T-helper 2 cell treated with Interferon-gamma antibody and Interleukin-4, amounts not matched to agents 5 μg/mL and 100 μg/mL, for 36 hours (primary cell): ENCODE measurements at regions not wholly inside any gene's neighbourhood (a gene's known extent, or its start where the extent isn't known, plus 50 kb on each side); places are given as distances from the start of the nearest gene placed in this dataset.

Experiments used
- DNase-seq: peaks from one replicate; pipeline ENCODE4 v3.0.0; 2021; ENCODE audit warnings: low spot score
- H3K27ac Mint-ChIP-seq: one replicate; pipeline ENCODE4 v1.8.0; 2021; ENCODE audit warnings: mild to moderate bottlenecking, mixed read lengths
- H3K27me3 Mint-ChIP-seq: one replicate; pipeline ENCODE4 v1.8.0; 2021; ENCODE audit warnings: low read depth, mixed read lengths
- H3K36me3 Mint-ChIP-seq: one replicate; pipeline ENCODE4 v1.8.0; 2021; ENCODE audit warnings: low read depth, mixed read lengths
- H3K4me1 Mint-ChIP-seq: one replicate; pipeline ENCODE4 v1.8.0; 2021; ENCODE audit warnings: low read depth, mixed read lengths
- H3K4me3 Mint-ChIP-seq: one replicate; pipeline ENCODE4 v1.8.0; 2022; ENCODE audit warnings: mild to moderate bottlenecking, moderate library complexity, mixed read lengths
- H3K9me3 Mint-ChIP-seq: one replicate; pipeline ENCODE4 v1.8.0; 2021; ENCODE audit warnings: mixed read lengths

GRCh38 chr3:193774272-193774915, 181.4 kb downstream of the OPA1 start:
- Mint-ChIP-seq H3K4me1 (peaks cover 9% of the 10 kb centered on the region), H3K27me3 (peaks cover 27% of the 10 kb centered on the region), H3K27ac (no peak overlapping the region), H3K4me3 (no peak overlapping the region), H3K36me3 (no peaks in the 10 kb centered on the region), H3K9me3 (no peaks in the 10 kb centered on the region)
- no peak for DNase-seq

GRCh38 chr3:193774916-193775285, 181.9 kb downstream of the OPA1 start:
- H3K9me3 Mint-ChIP-seq, result no peaks in the 10 kb centered on the region
- H3K27ac Mint-ChIP-seq, result no peak overlapping the region
- no peak overlapping the region for H3K4me3 Mint-ChIP-seq
- no peaks in the 10 kb centered on the region for H3K36me3 Mint-ChIP-seq
- peaks cover 32% of the 10 kb centered on the region for H3K27me3 Mint-ChIP-seq
- no peak for DNase-seq
- H3K4me1 Mint-ChIP-seq, result peaks cover 9% of the 10 kb centered on the region

GRCh38 chr3:193775421-193776077, 182.5 kb downstream of the OPA1 start:
- Mint-ChIP-seq H3K4me3 (no peak overlapping the region), H3K4me1 (peaks cover 9% of the 10 kb centered on the region), H3K27me3 (peaks cover 39% of the 10 kb centered on the region), H3K9me3 (no peaks in the 10 kb centered on the region), H3K27ac (no peak overlapping the region), H3K36me3 (no peaks in the 10 kb centered on the region)
- no peak for DNase-seq

GRCh38 chr3:193776626-193777358, 183.8 kb downstream of the OPA1 start:
- H3K27me3 Mint-ChIP-seq, result peaks cover 45% of the 10 kb centered on the region
- peak overlapping the region; percentile 47 for H3K4me3 Mint-ChIP-seq
- H3K27ac Mint-ChIP-seq, result no peak overlapping the region

GRCh38 chr3:193777524-193777923, 184.5 kb downstream of the OPA1 start:
- Mint-ChIP-seq H3K4me3 (no peak overlapping the region), H3K36me3 (no peaks in the 10 kb centered on the region), H3K27me3 (peaks cover 50% of the 10 kb centered on the region), H3K9me3 (no peaks in the 10 kb centered on the region), H3K4me1 (peaks cover 9% of the 10 kb centered on the region), H3K27ac (no peak overlapping the region)
- DNase-seq, result no peak

More at GRCh38 chr3:193776626-193777358, 183.8 kb downstream of the OPA1 start:
- Mint-ChIP-seq H3K4me1 (peaks cover 9% of the 10 kb centered on the region), H3K36me3 (no peaks in the 10 kb centered on the region), H3K9me3 (no peaks in the 10 kb centered on the region)
- no peak for DNase-seq

- Mint-ChIP-seq H3K9me3 (no peaks in the 10 kb centered on the region), H3K36me3 (no peaks in the 10 kb centered on the region), H3K4me3 (no peak overlapping the region), H3K4me1 (peaks cover 9% of the 10 kb centered on the region), H3K27ac (no peak overlapping the region), H3K27me3 (peaks cover 49% of the 10 kb centered on the region)
- DNase-seq, result no peak
These were observed 185.7 kb downstream of the OPA1 start for GRCh38 chr3:193778676-193779075.

GRCh38 chr3:193779933-193780332, 186.9 kb downstream of the OPA1 start:
- no peak for DNase-seq
- Mint-ChIP-seq H3K4me1 (peaks cover 9% of the 10 kb centered on the region), H3K4me3 (no peak overlapping the region), H3K36me3 (no peaks in the 10 kb centered on the region), H3K27ac (no peak overlapping the region), H3K27me3 (peaks cover 51% of the 10 kb centered on the region), H3K9me3 (no peaks in the 10 kb centered on the region)

GRCh38 chr3:193780397-193780796, 187.4 kb downstream of the OPA1 start:
- no peaks in the 10 kb centered on the region for H3K36me3 Mint-ChIP-seq
- no peak overlapping the region for H3K27ac Mint-ChIP-seq
- H3K9me3 Mint-ChIP-seq, result no peaks in the 10 kb centered on the region
- no peak for DNase-seq
- H3K4me1 Mint-ChIP-seq, result peaks cover 9% of the 10 kb centered on the region
- H3K27me3 Mint-ChIP-seq, result peaks cover 51% of the 10 kb centered on the region
- no peak overlapping the region for H3K4me3 Mint-ChIP-seq

GRCh38 chr3:193780810-193781478, 187.9 kb downstream of the OPA1 start:
- Mint-ChIP-seq H3K4me1 (peaks cover 9% of the 10 kb centered on the region), H3K27me3 (peaks cover 49% of the 10 kb centered on the region), H3K27ac (no peak overlapping the region), H3K9me3 (no peaks in the 10 kb centered on the region), H3K36me3 (no peaks in the 10 kb centered on the region), H3K4me3 (no peak overlapping the region)
- no peak for DNase-seq

- DNase-seq, result no peak
- no peaks in the 10 kb centered on the region for H3K9me3 Mint-ChIP-seq
These were observed 189.3 kb downstream of the OPA1 start for GRCh38 chr3:193782276-193782647.

GRCh38 chr3:193782747-193783146, 189.7 kb downstream of the OPA1 start:
- Mint-ChIP-seq H3K36me3 (no peaks in the 10 kb centered on the region), H3K4me3 (no peak overlapping the region), H3K27ac (no peak overlapping the region), H3K4me1 (no peaks in the 10 kb centered on the region), H3K9me3 (no peaks in the 10 kb centered on the region), H3K27me3 (peaks cover 53% of the 10 kb centered on the region)
- DNase-seq, result no peak

More at GRCh38 chr3:193782276-193782647, 189.3 kb downstream of the OPA1 start:
- no peaks in the 10 kb centered on the region for H3K36me3 Mint-ChIP-seq
- no peaks in the 10 kb centered on the region for H3K4me1 Mint-ChIP-seq
- no peak overlapping the region for H3K4me3 Mint-ChIP-seq
- H3K27me3 Mint-ChIP-seq, result peaks cover 51% of the 10 kb centered on the region
- no peak overlapping the region for H3K27ac Mint-ChIP-seq

- H3K27me3 Mint-ChIP-seq, result peaks cover 57% of the 10 kb centered on the region
These were observed 190.3 kb downstream of the OPA1 start for GRCh38 chr3:193783166-193783896.

GRCh38 chr3:193784822-193785221, 191.8 kb downstream of the OPA1 start:
- H3K9me3 Mint-ChIP-seq, result no peaks in the 10 kb centered on the region
- H3K27ac Mint-ChIP-seq, result no peak overlapping the region
- H3K4me1 Mint-ChIP-seq, result no peaks in the 10 kb centered on the region
- DNase-seq, result no peak
- no peak overlapping the region for H3K4me3 Mint-ChIP-seq
- H3K27me3 Mint-ChIP-seq, result peaks cover 50% of the 10 kb centered on the region
- no peaks in the 10 kb centered on the region for H3K36me3 Mint-ChIP-seq

More at GRCh38 chr3:193783166-193783896, 190.3 kb downstream of the OPA1 start:
- DNase-seq, result no peak
- Mint-ChIP-seq H3K4me1 (no peaks in the 10 kb centered on the region), H3K9me3 (no peaks in the 10 kb centered on the region), H3K36me3 (no peaks in the 10 kb centered on the region), H3K4me3 (no peak overlapping the region), H3K27ac (no peak overlapping the region)
